IMR-90 (cell line): ENCODE measurements at regions not wholly inside any gene's neighbourhood (a gene's known extent, or its start where the extent isn't known, plus 50 kb on each side); places are given as distances from the start of the nearest gene placed in this dataset.

Experiments
- ATAC-seq: fragments of 200-7000 bp; cut with Tn5 transposase; 2 replicates; pipeline ENCODE4 v1.9.1; 2020; ENCODE audit warnings: low read depth, mild to moderate bottlenecking, moderate library complexity
- BruUV-seq: library from RNA; stranded (reverse); fragments of 400-500 nt; replicated peaks from 2 replicates; lab custom pipeline; 2021; lab: Mats Ljungman, UMichigan
- CTCF ChIA-PET: fragments of 300-600 bp; formaldehyde crosslinking; extraction: SDS; loops from one replicate; lab custom pipeline; 2021; ENCODE audit warnings: antibody characterized with exemption; lab: Yijun Ruan, JAX
- POLR2A ChIA-PET: fragments of 300-600 bp; sonication (Branson Sonifier 250); formaldehyde crosslinking; loops from one replicate; lab custom pipeline; 2022; ENCODE audit warnings: antibody characterized with exemption; ENCODE audit not compliant: unreplicated experiment; lab: Charles Lee
- DNase-seq: peaks from one replicate; pipeline ENCODE4 v3.0.0; 2013
- H2AFZ ChIP-seq: replicated peaks from 2 replicates; pipeline ENCODE3; 2013; ENCODE audit warnings: low read length, mild to moderate bottlenecking; ENCODE audit not compliant: poor library complexity
- H2AK5ac ChIP-seq: 2 replicates; pipeline ENCODE4 v1.6.1; 2013; ENCODE audit warnings: low read depth, low read length, inconsistent platforms
- H2AK9ac ChIP-seq: replicated peaks from 2 replicates; pipeline ENCODE3; 2013; ENCODE audit warnings: mild to moderate bottlenecking, low read depth, low read length, moderate library complexity; ENCODE audit not compliant: poor library complexity
- H2BK120ac ChIP-seq: 2 replicates; pipeline ENCODE4 v1.6.1; 2013; ENCODE audit warnings: low read depth, low read length, inconsistent platforms
- H2BK15ac ChIP-seq: 3 replicates; pipeline ENCODE4 v1.6.1; 2013; ENCODE audit warnings: low read depth, low read length, inconsistent platforms
- H2BK20ac ChIP-seq: 2 replicates; pipeline ENCODE4 v1.6.1; 2013; ENCODE audit warnings: low read depth, mild to moderate bottlenecking, inconsistent platforms, low read length, moderate library complexity
- H2BK5ac ChIP-seq: 2 replicates; pipeline ENCODE4 v1.6.1; 2013; ENCODE audit warnings: mild to moderate bottlenecking, low read depth, low read length, inconsistent platforms; ENCODE audit not compliant: poor library complexity, severe bottlenecking
- H3K14ac ChIP-seq: replicated peaks from 2 replicates; pipeline ENCODE4 v1.6.1; 2013; ENCODE audit warnings: low read depth, low read length, inconsistent platforms
- H3K18ac ChIP-seq: 2 replicates; pipeline ENCODE4 v1.6.1; 2013; ENCODE audit warnings: low read depth, low read length, control low read depth
- H3K23ac ChIP-seq: 2 replicates; pipeline ENCODE4 v1.6.1; 2013; ENCODE audit warnings: low read depth, low read length, inconsistent platforms
- H3K27ac ChIP-seq: 2 replicates; pipeline ENCODE4 v1.5.1; 2013; ENCODE audit warnings: mild to moderate bottlenecking, control low read depth, low read length; ENCODE audit not compliant: insufficient read depth
- H3K27me3 ChIP-seq: 2 replicates; pipeline ENCODE4 v1.6.1; 2013; ENCODE audit warnings: low read length; ENCODE audit not compliant: control insufficient read depth, insufficient read depth
- H3K36me3 ChIP-seq: 2 replicates; pipeline ENCODE4 v1.6.1; 2013; ENCODE audit warnings: low read length, mixed read lengths; ENCODE audit not compliant: control insufficient read depth, insufficient read depth
- H3K4ac ChIP-seq: 2 replicates; pipeline ENCODE4 v1.6.1; 2013; ENCODE audit warnings: low read depth, low read length, inconsistent platforms
- H3K4me1 ChIP-seq: 2 replicates; pipeline ENCODE4 v1.6.1; 2013; ENCODE audit warnings: low read length, mixed read lengths; ENCODE audit not compliant: control insufficient read depth, insufficient read depth
- H3K4me2 ChIP-seq: 2 replicates; pipeline ENCODE4 v1.6.1; 2013; ENCODE audit warnings: low read depth, mild to moderate bottlenecking, control low read depth, low read length, moderate library complexity
- H3K4me3 ChIP-seq: 2 replicates; pipeline ENCODE4 v1.5.1; 2013; ENCODE audit warnings: low read depth, mild to moderate bottlenecking, control low read depth, low read length, moderate library complexity; ENCODE audit not compliant: insufficient read depth
- H3K56ac ChIP-seq: 2 replicates; pipeline ENCODE4 v1.6.1; 2013; ENCODE audit warnings: low read length, inconsistent platforms; ENCODE audit not compliant: insufficient read depth; ENCODE audit errors: extremely low read depth
- H3K79me1 ChIP-seq, 2 experiments: 2 replicates each; pipeline ENCODE4 v1.6.1; 2013; ENCODE audit warnings: low read length in 2 of 2, inconsistent platforms in 1 of 2, low read depth in 1 of 2
- H3K9ac ChIP-seq: 2 replicates; pipeline ENCODE4 v1.6.1; 2013; ENCODE audit warnings: low read depth, low read length, control low read depth
- H3K9me1 ChIP-seq: 2 replicates; pipeline ENCODE4 v1.6.1; 2013; ENCODE audit warnings: low read length, inconsistent platforms; ENCODE audit not compliant: insufficient read depth
- H3K9me3 ChIP-seq: 2 replicates; pipeline ENCODE4 v1.6.1; 2013; ENCODE audit warnings: low read length; ENCODE audit not compliant: control insufficient read depth, insufficient read depth
- H4K20me1 ChIP-seq: 2 replicates; pipeline ENCODE4 v1.6.1; 2013; ENCODE audit warnings: low read length, inconsistent platforms; ENCODE audit not compliant: insufficient read depth
- H4K5ac ChIP-seq: 2 replicates; pipeline ENCODE4 v1.6.1; 2013; ENCODE audit warnings: mild to moderate bottlenecking, low read depth, low read length, control low read depth
- H4K8ac ChIP-seq, 2 experiments: 2 replicates each; pipeline ENCODE4 v1.6.1; 2013; ENCODE audit warnings: low read depth in 2 of 2, low read length in 2 of 2, control low read depth in 1 of 2, inconsistent platforms in 1 of 2
- H4K91ac ChIP-seq: 2 replicates; pipeline ENCODE4 v1.6.1; 2013; ENCODE audit warnings: low read depth, low read length, inconsistent platforms; ENCODE audit not compliant: insufficient read depth
- BHLHE40 ChIP-seq: fragments of 150-350 bp; IDR thresholded peaks from 2 replicates; pipeline ENCODE4 v1.6.1; 2016; ENCODE audit warnings: mild to moderate bottlenecking, low read depth, low read length
- CEBPB ChIP-seq: IDR thresholded peaks from 2 replicates; pipeline ENCODE4 v1.6.1; 2012; ENCODE audit warnings: low read depth, low read length, improper control_type of control experiment
- FOS ChIP-seq: fragments of 150-350 bp; IDR thresholded peaks from 2 replicates; pipeline ENCODE4 v1.6.1; 2016; ENCODE audit warnings: low read depth, low read length
- POLR2A ChIP-seq: IDR thresholded peaks from 2 replicates; pipeline ENCODE4 v1.6.1; 2012; ENCODE audit warnings: mild to moderate bottlenecking, low read depth, low read length
- WGBS, 2 experiments: methylation state at CpG; one replicate each; pipeline versions ENCODE4 v1.1.5 to v1.1.7; 2013; ENCODE audit warnings: missing lambda C conversion rate in 2 of 2; ENCODE audit not compliant: insufficient read length in 1 of 2; ENCODE audit errors: extremely low coverage in 2 of 2; 5-methylcytosine and 5-hydroxymethylcytosine counted together
- dilution Hi-C: fragments of 300-500 bp; cut with HindIII; formaldehyde crosslinking; loops from one replicate; pipeline ENCODE4 v1.14.3; 2018; ENCODE audit warnings: low sequenced_read_pairs; ENCODE audit not compliant: unreplicated experiment
- in situ Hi-C: fragments of 300-500 bp; cut with MboI; formaldehyde crosslinking; loops from 3 replicates; pipeline ENCODE4 v1.14.3; 2019; ENCODE audit warnings: low sequenced_read_pairs, inconsistent platforms, mixed read lengths
- intact Hi-C: fragments of 100-400 bp; cut with micrococcal nuclease; formaldehyde crosslinking; loops from 2 replicates; pipeline ENCODE4 v1.10.0; 2022

GRCh38 chr12:127253797-127254327, 1013.1 kb upstream of the TMEM132C start:
- in situ Hi-C loops = no loop called here
- DNase-seq (no peak), ATAC-seq (no peak)
- no peak overlapping the region for H2BK20ac ChIP-seq
- no peak overlapping the region for H3K27ac ChIP-seq
- no peak overlapping the region for H3K4me2 ChIP-seq
- no peak overlapping the region for H3K9ac ChIP-seq
- no peak overlapping the region for H2BK120ac ChIP-seq
- intact Hi-C loops = no loop called here
- no peak overlapping the region for H3K23ac ChIP-seq
- no peak overlapping the region for H3K14ac ChIP-seq
- WGBS, 2 experiments = 47% methylated on average over 4 of the region's 7 CpGs; no CpG with 5 or more reads in 1 of the 2 experiments
- no peak overlapping the region for H2AFZ ChIP-seq
- no peak overlapping the region for H2BK15ac ChIP-seq
- POLR2A ChIA-PET = no interaction called here
- no peak overlapping the region for H3K4me3 ChIP-seq
- H2AK9ac ChIP-seq = no peak overlapping the region
- no TSS peak for BruUV-seq
- no peaks in the 10 kb centered on the region for H3K4me1 ChIP-seq
- H4K8ac ChIP-seq = no peak overlapping the region
- no peak overlapping the region for H3K18ac ChIP-seq
- H2AK5ac ChIP-seq = no peak overlapping the region
- H3K27me3 ChIP-seq = no peaks in the 10 kb centered on the region
- no peak overlapping the region for H2BK5ac ChIP-seq
- no peak overlapping the region for H4K91ac ChIP-seq
- no peaks in the 10 kb centered on the region for H4K20me1 ChIP-seq
- H3K79me1 ChIP-seq = no peaks in the 10 kb centered on the region
- peaks cover 2% of the 10 kb centered on the region; the same call in 1 of the 2 replicates for H3K9me3 ChIP-seq
- H3K4ac ChIP-seq = no peak overlapping the region
- no peak for TF ChIP-seq CEBPB
- no peak for TF ChIP-seq FOS
- TF ChIP-seq POLR2A = no peak
- no peak for TF ChIP-seq BHLHE40
- no peaks in the 10 kb centered on the region for H3K9me1 ChIP-seq
- no peaks in the 10 kb centered on the region for H3K36me3 ChIP-seq
- CTCF ChIA-PET = no interaction called here
- dilution Hi-C loops = no loop called here
- H4K5ac ChIP-seq = no peak overlapping the region
- H3K56ac ChIP-seq = no peak overlapping the region
